ENCODE measurements at regions not wholly inside any gene's neighbourhood (a gene's known extent, or its start where the extent isn't known, plus 50 kb on each side); places are given as distances from the start of the nearest gene placed in this dataset.
A peak's percentile ranks its signal among the peaks of the same experiment; 100 is the strongest.

DNA sequence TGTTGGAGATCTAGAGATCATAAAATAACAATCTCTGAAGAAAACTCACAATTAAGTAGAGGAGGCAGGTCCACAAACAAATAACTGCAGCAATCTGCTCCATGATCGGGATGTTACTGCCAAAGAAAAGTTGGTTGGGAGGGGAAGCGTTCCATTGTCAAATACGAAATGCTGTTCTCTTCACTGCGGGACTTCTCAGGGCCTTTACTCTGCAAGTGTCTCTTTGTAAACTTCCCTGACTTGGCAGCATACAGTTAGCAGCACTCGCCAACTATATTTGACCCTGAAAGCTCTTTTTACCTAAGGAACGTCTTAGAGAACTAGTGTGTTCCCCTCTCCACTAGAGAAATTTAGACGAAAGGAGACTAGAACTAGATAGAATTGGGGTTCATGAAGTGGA, 780.7 kb upstream of the TBX3 start:
- DNase-seq (ENCODE audit: low read depth, low spot score) = no peak
- H3K4me3 ChIP-seq (ENCODE audit: low read length) = no peak overlapping the region

GRCh38 chr12:115464111-115464581, 780.2 kb upstream of the TBX3 start:
- DNase-seq (ENCODE audit: low read depth, low spot score) = no peak

GRCh38 chr12:115461401-115461800, 777.4 kb upstream of the TBX3 start:
- no peak overlapping the region for H3K4me3 ChIP-seq (ENCODE audit: low read length)
- no peak for DNase-seq (ENCODE audit: low read depth, low spot score)

More at GRCh38 chr12:115464111-115464581, 780.2 kb upstream of the TBX3 start:
- no peak overlapping the region for H3K4me3 ChIP-seq (ENCODE audit: low read length)

DNA sequence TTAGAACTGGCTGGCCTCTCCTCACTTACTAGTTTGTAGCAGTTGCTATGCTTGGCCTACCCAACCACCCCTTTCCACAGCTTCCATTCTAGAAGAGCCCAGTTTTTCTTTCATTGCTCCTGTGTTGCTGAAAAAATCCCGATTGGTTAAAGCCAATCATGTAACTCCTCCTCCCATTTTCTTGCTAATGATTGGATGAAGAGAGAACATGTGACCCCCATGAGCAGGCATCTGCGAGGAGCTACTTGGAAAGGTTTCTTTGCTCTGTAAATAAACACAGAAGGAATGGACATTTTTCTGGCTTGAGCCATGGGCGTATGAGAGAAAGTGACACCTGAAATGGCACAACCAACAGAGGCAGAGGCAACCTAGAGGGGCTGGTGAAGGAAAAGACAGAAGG, 773.8 kb upstream of the TBX3 start:
- no peak overlapping the region for H3K4me3 ChIP-seq (ENCODE audit: low read length)
- DNase-seq (ENCODE audit: low read depth, low spot score) = no peak

DNA sequence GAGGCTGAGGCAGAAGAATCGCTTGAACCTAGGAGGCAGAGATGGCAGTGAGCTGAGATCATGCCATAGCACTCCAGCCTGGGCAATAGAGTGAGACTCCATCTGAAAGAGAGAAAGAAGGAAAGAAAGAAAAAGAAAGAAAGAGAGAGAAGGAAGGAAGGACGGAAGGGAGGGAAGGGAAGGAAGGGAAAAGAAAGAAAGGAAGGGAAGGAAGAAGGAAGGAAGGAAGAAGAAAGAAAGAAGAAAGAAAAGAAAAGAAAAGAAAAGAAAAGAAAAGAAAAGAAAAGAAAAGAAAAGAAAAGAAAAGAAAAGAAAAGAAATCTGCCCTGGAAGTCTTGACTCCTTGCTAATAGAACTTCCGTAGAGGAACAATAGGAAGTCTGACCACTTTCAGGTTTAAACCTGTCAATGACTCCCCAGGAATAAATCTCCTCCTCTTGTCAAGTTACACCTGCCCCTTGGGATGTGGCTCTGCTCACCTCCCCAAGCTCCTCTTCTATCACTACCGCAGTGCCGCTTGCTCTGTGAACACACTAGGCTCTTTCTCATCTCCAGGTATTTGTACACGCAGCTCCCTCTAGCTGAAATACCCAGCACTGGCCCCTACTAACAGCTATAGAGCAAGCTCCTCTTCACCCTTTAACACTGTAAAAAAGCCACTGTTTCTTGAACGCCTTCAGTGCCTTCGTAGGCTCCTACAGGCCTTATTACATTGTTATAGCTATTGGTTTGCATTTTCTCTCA, 773.1 kb upstream of the TBX3 start:
- no peak for DNase-seq (ENCODE audit: low read depth, low spot score)
- no peak overlapping the region for H3K4me3 ChIP-seq (ENCODE audit: low read length)

DNA sequence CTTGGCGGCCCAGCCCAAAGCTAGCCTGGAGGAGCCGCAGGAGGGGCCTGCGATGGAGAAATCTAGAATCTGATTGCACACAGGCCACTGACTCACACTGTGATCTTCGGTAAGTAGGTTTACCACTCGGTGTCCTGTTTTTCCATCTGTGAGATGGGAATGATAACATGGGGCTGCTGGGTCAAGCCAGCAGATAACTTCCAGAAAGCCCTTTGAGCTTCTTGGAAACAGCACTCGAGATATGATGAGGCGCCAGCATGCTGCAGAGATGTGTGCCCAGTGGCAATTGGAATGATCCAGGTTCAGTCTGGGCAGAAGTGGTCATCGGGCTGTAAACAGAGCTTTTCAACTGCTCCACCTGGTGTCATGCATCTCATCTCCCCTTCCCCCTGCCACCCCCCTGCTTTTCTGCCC, 771.3 kb upstream of the TBX3 start:
- no peak overlapping the region for H3K4me3 ChIP-seq (ENCODE audit: low read length)
- no peak for DNase-seq (ENCODE audit: low read depth, low spot score)

DNA sequence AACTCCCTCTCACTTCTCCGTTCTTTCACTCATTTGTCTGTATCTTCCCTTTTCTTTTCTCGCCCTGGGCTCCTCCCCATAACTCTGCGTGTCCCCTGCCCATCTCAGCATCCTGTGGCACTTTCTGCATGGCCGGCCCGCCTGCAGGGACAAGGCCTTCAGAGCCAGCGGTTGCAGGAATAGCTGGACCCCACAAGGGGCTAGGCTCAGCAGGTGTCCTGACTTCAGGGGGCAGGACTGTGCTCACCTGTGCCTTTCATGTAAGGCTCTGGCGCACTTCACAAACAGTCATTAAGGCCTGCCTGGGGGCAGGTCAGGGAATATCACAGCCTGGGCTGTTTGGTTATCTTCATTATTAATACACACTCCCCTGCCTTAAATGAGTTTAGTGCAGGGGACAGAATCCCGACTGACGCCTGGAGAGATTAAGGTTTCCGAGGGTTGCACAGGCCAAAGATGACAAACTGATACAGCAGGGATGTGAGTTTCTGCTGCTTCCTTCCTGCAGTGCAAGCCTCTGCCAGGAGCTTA, 768.8 kb upstream of the TBX3 start:
- DNase-seq (ENCODE audit: low read depth, low spot score) = no peak
- no peak overlapping the region for H3K4me3 ChIP-seq (ENCODE audit: low read length)

DNA sequence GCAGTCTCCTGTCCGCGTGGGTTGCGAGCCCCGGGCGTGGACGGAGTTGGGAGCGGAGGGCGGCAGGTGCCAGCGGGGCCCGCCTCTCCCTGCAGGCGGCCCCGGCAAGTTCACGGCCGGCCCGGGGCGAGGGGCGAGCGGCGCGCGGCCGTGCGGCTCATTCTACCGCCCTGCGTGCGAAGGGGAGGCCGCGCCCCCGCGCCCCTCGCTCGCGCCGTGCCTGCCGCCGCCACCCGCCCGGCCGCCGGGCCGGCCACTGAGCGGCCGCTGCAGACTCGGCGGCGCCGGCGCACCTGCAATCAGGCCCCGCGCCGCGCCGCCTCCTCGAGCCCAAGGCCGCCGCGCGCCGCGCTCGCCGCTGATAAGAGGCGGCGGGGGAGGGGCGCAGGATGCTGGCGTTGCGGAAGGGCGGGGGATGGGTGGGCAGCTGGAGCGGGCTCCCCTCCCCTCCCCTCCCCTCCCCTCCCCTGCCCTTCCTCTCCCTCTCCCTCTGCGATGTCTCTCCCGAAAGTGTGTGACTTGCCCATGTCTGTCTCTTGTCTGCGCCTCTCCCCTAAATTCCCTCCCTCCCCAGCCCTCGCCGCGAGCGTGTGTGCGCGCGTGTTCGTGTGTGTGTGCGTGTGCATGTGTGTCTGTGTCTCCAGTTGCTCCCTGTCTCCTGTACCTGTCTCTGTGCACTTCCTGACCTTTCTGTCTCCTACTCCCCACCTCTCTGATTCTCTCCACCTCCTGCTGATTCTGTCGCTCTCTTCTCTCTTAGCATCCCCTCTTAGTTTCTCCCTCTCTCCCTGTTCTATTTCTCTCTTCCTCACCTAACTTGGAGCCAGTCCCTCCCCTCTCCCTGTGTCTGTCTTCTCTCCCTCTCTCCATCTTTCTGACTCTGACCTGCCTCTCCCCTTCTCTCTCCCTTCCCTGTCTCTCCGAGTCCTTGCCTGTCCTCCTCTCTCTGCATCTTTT, 768.1 kb upstream of the TBX3 start:
- peak overlapping the region; percentile 32 for H3K4me3 ChIP-seq (ENCODE audit: low read length)
- peak; percentile 53 for DNase-seq (ENCODE audit: low read depth, low spot score)

DNA sequence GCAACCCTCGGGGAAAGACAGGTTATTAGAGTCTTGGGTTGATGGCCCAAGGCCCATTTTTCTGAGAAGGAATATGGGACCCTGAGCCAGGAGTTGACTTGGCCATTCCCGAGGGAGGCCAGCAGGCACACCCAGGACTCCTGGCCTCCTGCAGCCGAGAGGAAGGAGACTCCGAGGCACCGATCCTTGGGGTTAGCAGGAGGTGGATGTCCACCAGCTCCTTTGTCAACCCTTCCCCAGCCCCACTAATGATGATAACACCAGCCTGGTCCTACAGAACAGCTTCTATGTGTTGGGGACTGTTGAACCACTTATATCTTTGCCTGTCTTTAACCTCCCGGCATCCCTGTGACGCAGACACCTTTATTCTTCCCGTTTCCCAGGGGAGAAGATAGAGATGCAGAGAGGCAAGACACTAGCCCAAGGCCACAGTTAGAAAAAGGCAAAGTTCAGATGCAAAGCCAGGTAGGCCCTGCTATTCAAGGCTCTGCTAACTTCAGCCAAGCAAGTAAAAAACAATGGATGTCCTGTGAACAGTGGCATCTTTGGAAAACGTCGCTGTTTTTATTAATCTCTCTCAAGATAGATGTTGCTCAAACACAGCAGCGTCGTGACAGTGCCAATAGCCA, 767.3 kb upstream of the TBX3 start:
- H3K4me3 ChIP-seq (ENCODE audit: low read length) = peak overlapping the region; percentile 32
- DNase-seq (ENCODE audit: low read depth, low spot score) = no peak

- no peak for DNase-seq (ENCODE audit: low read depth, low spot score)
Measured at GRCh38 chr12:115450710-115451109, 766.7 kb upstream of the TBX3 start.

DNA sequence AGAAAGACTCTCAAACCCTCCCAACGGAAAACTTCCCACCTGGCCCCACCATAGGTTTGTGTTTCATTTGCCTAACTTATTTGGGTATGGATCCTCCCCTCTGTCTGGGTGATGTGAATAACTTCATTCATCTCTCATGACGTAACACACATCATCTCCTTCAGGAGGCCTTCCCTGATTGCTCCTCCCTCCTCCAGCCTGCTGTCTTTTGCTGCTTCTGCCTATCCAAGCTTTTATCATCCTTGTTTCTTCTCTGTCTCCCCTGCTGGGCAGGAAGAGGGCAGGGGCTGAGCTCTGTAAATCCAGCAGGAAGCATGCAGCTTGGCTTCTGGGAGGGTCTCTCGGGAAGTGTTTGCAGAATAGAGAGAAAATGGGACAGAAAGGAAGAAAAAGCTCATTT, 766.0 kb upstream of the TBX3 start:
- no peak overlapping the region for H3K4me3 ChIP-seq (ENCODE audit: low read length)
- DNase-seq (ENCODE audit: low read depth, low spot score) = no peak

More at GRCh38 chr12:115450710-115451109, 766.7 kb upstream of the TBX3 start:
- H3K4me3 ChIP-seq (ENCODE audit: low read length) = no peak overlapping the region

- H3K4me3 ChIP-seq (ENCODE audit: low read length) = no peak overlapping the region
- no peak for DNase-seq (ENCODE audit: low read depth, low spot score)
Measured at GRCh38 chr12:115449526-115449925, 765.6 kb upstream of the TBX3 start.

- no peak for DNase-seq (ENCODE audit: low read depth, low spot score)
- H3K4me3 ChIP-seq (ENCODE audit: low read length) = no peak overlapping the region
Measured at GRCh38 chr12:115444346-115444745, 760.4 kb upstream of the TBX3 start.

DNA sequence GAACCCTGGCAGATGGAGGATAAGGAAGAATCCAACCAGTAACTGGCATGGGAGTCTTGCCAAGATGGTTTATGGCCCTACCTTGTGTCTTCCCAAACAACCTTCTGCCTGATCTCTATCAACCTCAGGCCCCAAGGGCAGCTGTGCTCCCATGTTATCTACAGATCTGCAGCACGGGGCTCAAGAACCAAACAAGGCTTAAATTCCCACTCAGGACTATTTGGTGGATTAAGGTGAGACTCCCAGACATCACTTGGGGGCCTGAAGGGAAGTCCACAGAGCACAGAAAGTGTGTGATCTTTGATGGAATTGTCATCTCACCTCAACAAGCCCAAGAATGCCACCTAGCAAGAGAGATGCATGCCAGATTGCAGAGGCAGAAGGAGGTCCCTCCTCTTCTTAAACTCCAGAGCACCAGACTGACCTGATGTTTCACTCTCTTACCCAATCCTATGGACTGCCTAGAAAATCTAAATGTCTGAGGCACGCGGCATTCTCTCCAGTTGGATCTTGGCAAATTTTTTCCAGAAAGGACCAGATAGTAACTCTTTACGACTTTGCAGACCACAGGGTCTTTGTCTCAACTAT, 759.5 kb upstream of the TBX3 start:
- no peak overlapping the region for H3K4me3 ChIP-seq (ENCODE audit: low read length)
- no peak for DNase-seq (ENCODE audit: low read depth, low spot score)

DNA sequence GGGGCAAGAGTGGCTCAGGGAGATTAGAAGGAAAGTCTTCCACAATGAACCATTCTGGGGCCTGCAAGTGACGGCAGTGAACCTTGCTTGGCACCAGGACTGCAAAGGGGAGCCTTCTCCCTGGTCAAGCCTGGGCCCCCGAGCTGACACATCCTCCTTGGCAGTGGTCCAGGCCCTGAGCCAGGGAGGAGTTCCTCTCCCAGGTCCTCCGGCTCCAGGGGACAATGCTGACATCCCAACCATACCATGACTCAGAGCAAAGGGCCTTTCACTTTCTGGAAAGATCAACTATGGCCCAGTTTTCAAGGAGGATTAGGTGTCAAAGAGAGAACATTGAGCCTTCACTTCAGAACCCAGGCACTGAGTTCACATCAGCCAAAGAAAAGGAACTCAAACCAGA, 756.5 kb upstream of the TBX3 start:
- no peak overlapping the region for H3K4me3 ChIP-seq (ENCODE audit: low read length)
- DNase-seq (ENCODE audit: low read depth, low spot score) = no peak

DNA sequence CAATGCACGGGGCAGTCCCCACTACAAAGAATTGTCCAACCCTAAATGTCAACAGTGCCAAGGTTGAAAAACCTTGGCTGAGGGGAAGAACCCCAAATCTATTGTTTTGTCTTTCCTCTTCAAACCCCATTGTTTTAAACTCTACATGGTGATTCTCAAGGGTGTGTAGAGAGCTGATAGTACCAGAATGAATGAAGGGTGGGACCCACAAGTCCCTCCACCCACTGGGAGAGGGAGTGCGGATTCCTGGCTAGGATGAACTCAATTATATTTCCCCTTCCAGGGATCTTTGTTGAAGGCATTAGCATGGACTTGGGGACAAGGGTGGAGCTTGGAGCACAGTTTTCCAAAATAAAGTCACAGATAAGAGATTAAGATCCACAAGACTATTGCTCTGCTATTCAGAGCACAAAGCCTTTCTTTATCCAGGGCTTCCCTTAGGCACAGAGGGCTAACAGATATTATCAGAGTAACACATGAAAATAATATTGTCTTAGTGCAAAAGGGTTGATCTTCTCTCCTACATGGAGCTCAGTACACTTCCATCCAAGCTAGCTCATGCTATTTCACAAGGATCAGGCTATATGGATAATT, 755.1 kb upstream of the TBX3 start:
- DNase-seq (ENCODE audit: low read depth, low spot score) = no peak
- no peak overlapping the region for H3K4me3 ChIP-seq (ENCODE audit: low read length)

GRCh38 chr12:115438314-115438713, 754.3 kb upstream of the TBX3 start:
- DNase-seq (ENCODE audit: low read depth, low spot score) = no peak
- H3K4me3 ChIP-seq (ENCODE audit: low read length) = no peak overlapping the region

DNA sequence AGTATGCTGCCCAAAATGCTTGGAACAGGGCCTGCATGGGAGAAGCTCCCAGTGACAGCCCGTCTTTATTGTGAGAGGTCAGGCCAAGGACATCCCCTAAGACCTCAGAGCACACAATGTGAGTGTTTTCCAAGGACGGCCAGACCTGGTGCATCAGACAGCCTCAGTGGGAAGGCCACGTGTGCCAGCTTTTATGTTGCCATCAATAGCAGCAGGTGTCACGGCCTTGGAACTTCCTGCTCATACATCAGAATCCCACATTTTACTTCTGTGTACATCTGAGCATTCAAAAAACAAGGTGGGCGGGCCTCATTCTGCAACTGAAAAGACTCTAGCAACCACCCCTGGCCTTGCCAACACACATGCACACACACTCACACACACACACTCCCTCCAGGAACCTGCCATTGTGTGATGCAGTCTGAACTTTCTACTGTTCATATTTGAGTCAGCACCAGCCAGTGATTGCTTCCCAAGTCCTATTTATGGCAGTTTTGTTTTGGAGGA, 753.1 kb upstream of the TBX3 start:
- H3K4me3 ChIP-seq (ENCODE audit: low read length) = no peak overlapping the region
- peak; percentile 47 for DNase-seq (ENCODE audit: low read depth, low spot score)

All from Jurkat, Clone E6-1 (cell line).